Body of pancreas (tissue), 4 donors: ENCODE measurements at regions not wholly inside any gene's neighbourhood (a gene's known extent, or its start where the extent isn't known, plus 50 kb on each side); places are given as distances from the start of the nearest gene placed in this dataset.

Experiments
- POLR2A ChIP-seq, 3 donors: fragments of 450-650 bp; IDR thresholded peaks; one replicate each; pipeline ENCODE4 v1.6.1; 2016; ENCODE audit warnings: antibody characterized with exemption in 3 of 3, mild to moderate bottlenecking in 2 of 3
- TF ChIP-seq, protein P1 (sequence below), 7 experiments: fragments of 450-650 bp in 4 of 7; fragments of 200-600 bp in 3 of 7; sonication (generic) in 3 of 7; IDR thresholded peaks; one replicate each; pipeline ENCODE4 v1.5.1; 2016 to 2019; ENCODE audit warnings: antibody characterized with exemption in 7 of 7

DNA sequence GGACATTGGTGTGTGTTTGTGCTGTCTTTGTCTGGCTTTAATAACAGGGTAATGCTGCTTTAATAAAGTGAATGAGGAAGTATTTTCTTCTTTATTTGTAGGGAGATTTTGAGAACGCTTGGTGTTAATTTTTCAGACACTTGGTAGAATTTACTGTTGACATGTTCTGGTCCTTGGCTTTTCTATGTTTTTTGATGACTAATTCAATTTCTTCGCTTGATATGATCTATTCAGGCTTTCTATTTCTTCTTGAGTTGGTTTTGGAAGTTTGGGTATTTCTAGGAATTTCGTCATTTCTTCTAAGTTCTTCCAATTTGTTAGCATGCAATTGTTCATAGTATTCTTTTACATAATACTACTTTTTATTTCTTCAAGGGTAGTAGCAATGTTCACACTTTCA, 167.8 kb downstream of the TTC6 start:
- TF ChIP-seq, protein P1, sequence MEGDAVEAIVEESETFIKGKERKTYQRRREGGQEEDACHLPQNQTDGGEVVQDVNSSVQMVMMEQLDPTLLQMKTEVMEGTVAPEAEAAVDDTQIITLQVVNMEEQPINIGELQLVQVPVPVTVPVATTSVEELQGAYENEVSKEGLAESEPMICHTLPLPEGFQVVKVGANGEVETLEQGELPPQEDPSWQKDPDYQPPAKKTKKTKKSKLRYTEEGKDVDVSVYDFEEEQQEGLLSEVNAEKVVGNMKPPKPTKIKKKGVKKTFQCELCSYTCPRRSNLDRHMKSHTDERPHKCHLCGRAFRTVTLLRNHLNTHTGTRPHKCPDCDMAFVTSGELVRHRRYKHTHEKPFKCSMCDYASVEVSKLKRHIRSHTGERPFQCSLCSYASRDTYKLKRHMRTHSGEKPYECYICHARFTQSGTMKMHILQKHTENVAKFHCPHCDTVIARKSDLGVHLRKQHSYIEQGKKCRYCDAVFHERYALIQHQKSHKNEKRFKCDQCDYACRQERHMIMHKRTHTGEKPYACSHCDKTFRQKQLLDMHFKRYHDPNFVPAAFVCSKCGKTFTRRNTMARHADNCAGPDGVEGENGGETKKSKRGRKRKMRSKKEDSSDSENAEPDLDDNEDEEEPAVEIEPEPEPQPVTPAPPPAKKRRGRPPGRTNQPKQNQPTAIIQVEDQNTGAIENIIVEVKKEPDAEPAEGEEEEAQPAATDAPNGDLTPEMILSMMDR (IDR thresholded peaks at IDR 0.05) = no peak
- no peak for TF ChIP-seq POLR2A (IDR thresholded peaks at IDR 0.05)
